GM19240 (cell line): ENCODE measurements at regions not wholly inside any gene's neighbourhood (a gene's known extent, or its start where the extent isn't known, plus 50 kb on each side); places are given as distances from the start of the nearest gene placed in this dataset.

Experiments used
- DNase-seq: peaks from one replicate; pipeline ENCODE4 v3.0.0; 2011; ENCODE audit warnings: low spot score; ENCODE audit not compliant: insufficient read length

DNA sequence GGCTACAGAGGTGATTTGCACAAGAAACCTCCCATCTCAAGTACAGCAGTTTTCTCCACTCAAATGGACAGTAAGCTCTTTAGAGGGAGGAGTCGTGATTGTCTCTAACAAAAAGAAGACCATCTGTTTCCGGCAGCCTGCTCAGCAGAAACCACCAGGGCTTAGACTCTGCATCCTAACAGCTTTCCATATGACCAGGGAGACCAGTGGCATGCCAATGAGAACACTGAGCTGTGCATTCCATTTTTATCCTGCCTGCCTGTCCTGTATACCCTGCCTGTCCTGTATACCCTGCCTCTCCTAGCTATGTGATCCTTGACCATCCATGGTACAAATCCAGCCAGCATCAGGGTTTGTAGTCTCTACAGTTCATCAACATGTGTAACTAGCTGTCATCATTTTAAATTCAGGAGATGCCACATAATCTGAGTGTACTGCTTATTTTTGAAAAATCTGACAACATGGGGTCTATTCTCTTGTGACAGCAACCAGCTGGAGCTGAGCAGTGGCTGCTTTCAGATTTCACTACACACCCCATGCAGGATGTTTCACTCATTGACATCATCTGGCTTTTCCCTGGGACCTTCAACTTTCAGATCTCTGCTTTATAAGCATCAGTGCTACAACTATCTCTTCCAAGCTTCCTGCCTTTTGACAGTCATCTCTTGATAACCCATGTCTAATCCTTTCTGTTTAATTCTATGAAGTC is 50.5 kb upstream of the POU2AF2 start:
- DNase-seq: no peak

DNA sequence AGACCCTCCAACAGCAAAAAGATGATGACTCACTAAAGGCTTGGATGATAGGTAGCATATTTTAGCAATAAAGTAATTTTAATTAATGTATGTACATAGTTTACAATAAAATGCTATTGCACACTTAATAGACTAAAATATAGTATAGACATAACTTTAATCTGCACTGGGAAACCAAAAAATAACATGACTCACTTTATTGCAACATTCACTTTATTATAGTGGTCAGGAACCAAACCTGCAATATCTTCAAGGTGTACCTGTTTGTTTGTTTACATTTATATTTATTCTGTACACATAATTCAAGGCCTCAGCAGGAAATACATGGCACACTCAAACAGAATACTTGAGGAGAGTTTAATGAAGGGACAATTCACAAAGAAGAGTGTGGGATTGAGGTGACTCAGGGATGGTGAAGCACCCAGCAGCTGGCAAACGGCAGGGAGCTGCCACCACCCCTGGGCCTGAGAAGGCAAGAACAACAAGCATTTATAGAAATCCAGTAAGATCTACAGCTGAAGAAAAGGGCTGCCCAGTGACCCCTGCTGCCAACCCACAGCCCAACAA is 51.5 kb upstream of the POU2AF2 start:
- no peak for DNase-seq

DNA sequence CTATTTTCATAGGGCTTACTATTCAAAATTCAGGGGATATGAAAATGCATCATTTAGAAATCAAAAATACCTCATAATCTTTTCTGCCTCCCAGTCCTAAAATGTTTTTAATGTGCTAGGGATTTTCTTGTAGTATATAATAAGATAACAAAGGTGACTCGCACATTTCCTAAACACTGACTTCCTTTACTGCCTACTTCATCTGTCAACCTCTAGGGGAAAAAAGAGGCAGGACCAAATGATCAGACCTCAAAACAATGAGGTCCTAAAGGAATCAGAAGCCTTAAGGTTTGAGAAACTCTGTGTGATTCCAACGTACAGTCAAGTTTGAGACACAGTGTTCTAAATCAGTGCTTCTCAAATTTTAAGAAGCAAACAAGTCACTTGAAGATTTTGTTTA is 56.1 kb upstream of the POU2AF2 start:
- no peak for DNase-seq

DNA sequence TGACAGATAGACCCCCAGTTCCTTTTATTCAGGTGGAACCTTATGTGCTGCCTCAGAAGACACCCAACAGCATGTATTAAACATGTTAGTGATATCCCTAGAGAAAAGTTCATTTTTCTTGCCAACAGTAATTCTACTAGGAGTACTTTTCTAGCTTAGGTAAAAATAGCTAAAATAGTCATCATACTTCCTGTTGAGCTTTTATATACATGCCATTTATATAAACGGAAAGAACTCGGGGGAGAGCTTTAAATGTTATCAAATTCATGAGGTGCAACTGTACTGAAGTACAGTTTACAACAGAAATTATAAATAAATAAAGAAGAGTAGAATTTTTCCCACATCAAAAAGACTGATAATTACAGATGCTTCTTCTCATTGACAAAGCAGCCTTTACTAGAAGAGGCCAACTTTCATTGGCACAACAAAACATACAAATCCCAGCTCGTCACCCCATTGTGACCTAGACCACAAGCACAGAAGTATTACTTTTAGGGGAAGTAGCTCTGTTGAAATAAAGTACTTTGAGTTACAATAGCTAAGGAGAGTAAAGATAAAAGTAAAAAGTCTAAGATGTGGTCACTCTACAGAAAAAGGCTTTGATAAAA is 59.1 kb upstream of the POU2AF2 start:
- no peak for DNase-seq

DNA sequence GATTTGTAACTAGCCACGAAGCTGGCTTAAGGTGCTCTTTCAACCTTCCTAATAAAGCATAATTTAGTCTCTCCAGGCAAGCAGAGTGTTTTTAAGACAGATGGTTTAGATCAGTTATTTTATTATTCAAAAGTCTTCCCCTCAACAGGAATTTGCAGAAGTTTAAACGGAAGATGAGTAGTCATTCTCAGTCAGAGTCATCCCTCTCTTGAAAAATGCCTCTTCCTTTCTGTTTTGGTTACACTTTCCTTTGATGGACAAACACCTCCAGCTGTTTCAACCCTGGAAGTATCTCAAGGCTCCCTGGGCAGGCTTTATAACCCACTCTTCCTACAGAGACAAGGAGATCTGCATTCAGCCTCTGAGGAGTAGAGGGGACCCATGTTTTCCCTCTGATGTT is 60.3 kb upstream of the POU2AF2 start:
- no peak for DNase-seq

DNA sequence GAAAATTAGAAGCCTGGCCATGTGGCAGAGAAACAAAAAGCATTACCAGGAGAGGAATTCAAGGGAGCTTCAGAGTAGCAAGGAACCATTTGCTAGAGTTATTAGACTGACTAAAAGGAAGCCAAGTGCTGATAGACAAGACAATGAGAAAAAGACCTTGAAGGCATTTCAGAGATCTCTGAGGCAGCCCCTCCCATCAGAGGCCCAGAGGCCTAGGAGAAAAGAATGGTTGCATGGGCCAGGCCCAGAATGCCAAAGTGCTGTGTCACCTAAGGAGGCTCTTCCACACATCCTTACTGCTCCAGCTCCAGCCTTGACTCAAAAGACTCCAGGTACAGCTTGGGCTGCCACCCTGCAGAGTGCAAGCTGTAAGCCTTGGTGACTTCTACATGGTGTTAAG is 61.8 kb upstream of the POU2AF2 start:
- no peak for DNase-seq

DNA sequence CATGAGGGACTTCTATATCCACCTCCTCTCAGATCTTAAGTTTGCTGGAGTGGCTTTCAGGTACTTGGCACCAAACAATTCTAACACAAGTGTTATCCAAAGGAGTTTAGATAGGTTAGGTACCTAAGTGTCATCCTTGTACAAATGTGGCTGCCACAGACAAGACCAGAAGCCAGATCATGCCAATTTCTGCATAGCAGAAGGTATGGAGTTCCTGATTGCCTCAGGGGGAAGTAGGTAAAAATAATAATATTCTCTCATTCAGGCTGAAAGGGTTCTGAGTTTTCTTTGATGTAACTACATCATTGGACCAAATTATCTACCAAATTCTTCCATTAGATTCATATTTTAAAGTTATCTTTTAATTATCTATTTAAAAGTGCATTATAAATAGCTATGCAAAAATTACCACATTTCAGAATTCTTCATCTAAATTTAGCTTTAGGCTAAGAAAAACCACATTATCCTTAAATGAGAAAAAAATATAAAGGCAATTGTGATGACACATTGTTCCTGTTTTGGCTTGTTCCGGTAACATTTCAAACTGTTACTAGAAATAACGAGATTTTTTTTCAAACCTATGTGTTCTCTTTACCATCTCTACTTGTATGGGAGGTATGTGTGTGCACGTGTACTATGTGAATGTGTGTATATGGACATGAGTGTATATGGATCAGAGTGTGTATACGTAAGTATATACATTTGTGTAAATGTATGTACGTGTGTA is 66.2 kb upstream of the POU2AF2 start:
- no peak for DNase-seq

DNA sequence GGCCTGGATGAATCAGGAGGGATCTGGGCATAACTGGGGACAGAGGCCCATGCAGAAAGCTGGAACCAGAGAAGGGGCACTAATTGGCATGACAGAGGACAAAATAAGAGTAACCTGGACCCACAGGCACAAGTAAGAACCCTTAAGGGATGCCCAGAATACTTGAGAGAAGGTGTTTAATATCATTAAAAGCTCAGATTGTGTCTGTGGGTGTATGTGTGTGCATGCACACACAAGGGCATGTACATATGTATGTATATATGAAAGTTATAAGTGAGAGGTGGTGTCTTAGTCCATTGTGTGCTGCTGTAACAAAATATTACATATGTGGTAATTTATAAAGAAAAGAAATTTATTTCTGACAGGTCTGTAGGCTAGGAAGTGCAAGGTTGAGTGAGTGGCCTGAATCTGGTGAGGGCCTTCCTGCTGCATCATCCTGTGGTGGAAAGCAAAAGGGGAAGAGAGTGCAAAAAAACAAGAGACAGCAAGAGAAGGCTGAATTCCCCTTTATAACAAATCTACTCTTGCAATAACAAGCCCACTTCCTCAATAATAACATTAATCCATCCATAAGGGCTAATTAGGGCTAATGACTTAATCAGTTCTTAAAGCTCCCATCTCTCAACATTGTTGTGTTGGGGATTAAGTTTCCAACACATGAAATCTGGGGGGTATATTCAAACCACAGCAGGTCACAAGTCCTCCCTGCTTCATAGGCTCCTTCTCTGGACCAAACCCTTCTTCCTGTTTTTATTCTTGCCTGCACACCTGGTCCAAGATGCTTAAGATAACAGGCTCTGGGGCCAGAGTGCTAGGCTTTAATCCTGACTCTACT is 68.3 kb upstream of the POU2AF2 start:
- DNase-seq: no peak

DNA sequence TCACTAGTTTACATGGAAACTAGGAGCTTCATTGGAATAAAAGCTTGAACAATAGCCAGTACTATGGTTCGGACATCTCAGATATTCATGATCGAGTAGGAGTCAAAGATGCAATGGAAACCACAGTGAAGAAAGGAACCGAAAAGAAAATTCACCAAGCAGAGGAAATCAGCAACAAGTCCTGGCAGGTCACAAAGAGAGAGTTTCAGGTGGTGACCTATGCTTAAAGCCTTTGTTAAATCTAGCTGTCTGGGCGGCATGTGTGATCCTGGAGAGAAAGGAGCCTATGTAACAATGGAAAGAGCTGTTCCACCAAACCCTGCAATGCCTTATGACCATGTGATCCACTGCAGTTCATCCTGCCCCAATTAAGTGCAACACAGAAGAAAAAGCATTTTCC is 68.9 kb upstream of the POU2AF2 start:
- DNase-seq: no peak

DNA sequence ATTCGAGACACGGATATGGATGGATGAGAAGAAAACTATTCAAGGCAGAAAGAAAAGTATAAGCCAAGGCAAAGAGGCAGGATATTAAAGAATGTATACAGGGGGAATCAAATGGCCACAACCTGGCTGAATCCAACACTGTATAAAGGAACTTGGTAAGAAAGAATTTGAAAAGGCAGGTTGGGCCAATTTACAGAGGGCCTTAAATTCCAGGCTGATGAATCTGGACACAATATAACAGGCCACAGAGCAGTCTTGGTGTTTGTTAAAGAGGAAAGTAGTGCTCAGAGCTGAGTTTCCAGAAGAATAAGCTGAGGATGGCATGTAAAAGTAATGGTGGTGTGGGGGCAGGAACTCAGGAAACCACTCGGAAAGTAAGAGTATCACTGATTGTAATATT is 72.3 kb upstream of the POU2AF2 start:
- DNase-seq: no peak

DNA sequence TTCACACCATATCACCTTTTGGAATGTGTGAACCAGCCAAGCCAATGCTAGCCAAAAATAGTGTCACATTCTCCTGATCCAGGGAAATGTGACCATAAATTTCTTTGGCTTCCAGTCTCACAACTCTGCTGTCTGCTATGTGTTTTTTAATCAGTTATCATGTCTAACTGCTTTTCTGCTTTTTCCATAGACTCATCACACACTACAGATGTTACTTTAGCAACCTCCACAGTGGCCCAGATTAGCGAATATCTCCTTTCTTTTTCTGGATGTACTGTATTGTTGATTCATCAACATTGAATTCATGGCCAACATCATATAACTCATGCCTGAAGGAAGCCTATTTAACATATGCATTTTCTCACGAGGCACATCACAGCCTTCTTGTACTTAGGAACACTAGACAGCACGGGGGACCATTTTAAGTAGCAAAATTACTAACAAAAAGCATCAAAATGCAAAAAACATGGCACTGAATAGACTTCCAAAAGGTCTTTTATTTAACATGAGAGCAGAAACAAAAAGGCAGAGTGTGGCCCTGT is 73.1 kb upstream of the POU2AF2 start:
- no peak for DNase-seq

DNA sequence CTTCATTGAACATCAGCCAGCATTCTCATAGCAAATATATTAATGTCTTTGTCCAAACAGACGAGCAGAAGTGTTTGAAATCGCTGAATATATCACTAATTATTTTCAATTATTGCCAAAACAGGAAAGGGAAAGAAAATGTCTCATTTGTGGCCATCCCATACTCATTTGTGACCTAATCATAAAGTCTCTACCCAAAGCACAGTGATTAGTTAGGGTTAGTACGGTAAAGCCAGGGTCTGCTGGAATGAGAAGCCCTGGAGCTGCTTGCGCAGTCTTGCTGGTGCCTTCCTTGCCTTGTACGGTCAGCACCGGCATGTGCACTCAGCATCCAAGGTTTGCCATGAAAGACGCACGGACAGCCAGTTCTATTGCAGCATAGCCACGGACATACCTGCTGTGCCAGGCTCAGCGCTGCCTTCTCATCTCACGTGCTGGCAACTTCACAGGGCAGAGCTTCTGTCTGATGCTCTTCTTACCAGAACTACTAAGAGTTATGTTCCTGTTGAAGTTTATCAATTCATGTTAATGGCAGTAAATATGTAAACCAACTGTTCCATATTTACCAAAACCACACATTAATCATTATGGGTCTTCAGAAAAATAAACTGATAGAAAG is 74.7 kb upstream of the POU2AF2 start:
- no peak for DNase-seq

DNA sequence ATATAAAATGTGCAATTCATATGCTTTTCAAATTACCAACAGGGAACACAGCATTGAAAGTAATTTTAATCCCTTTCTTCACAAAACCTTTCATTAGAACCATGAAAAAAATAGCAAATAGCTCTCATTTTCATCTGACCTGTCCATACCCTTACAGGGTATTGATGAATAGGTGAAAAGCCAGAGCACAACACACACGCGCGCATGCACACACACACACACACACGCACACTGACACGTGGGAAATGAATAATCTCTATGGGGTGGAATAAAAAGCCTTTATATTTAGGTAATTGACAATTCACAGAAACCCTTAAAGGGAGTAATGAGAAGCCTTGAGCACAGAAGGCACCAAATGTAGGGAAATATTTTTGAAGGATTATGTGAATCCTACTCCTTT is 76.2 kb upstream of the POU2AF2 start:
- no peak for DNase-seq

DNA sequence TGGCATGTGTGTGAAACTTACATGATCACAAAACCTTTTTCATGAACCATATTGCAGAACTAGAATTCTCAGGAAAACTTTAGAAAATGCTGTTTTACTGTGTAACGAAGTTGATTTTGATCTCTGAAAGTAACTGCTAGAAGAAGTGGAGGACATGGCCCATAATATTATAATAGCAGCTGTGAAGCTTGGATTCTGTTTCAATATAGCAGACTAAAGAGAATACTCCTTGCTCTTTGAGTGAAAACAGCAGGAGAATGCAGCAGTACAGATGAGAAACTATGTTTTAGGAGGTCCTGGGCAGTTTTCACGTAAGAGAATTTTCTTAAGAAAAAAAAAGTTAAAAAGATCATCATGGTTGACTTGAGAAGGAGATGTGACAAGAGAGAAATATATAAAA is 76.7 kb upstream of the POU2AF2 start:
- no peak for DNase-seq

DNA sequence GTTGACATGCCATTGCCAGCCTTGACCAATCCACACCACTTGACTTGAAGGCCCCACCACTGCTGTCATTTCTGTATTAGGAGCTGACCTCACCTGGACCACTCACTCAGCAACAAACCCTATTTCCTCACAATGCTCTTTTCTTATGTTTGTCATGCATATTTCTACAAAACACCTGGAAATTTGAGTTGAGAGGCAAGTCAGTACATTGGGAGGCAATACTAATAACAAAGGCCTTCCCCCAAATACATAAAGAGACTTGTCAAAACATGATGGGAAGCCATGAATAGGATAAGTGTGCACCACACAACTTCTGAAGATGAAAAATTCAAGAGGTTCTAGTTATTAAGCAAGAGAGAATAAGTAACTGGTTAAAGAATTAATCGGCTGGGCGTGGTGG is 77.9 kb upstream of the POU2AF2 start:
- no peak for DNase-seq

DNA sequence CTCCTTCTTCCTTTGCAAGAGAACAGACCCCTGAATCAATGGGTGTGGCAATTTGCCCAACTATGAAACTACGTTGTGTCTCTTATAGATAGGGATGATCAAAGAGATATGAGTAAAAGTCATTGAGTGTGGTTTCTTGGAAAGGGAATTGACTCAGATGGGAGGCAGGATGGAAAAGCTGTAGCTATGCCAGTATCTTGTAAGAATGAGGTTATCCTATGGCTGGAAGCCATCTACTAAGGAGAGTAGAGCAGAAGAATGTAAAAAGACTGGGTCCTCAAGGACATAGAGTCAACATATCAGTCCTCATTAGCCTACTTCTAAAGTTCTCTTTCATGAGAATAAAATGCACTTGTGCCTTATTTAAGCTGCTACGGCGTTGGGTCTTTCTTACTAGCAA is 78.9 kb upstream of the POU2AF2 start:
- DNase-seq: no peak

DNA sequence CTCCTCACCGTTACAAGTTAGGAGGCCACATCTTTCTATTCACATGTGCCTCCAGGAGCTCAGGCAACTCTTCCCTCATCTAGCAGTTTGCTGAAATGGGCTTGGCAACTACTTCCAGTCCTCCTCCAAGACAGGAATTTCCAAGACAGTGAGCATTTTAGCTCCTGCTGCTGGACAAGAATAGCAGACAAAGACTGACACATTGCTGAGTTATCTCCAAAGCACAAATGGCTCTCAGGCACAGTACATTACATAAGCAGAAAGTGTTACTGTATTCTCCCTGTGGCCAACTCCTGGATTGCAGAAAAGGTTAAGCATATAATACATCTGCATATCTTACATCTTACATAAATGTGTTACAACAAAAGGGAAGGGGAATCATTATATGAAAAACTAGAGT is 83.2 kb upstream of the POU2AF2 start:
- DNase-seq: no peak

DNA sequence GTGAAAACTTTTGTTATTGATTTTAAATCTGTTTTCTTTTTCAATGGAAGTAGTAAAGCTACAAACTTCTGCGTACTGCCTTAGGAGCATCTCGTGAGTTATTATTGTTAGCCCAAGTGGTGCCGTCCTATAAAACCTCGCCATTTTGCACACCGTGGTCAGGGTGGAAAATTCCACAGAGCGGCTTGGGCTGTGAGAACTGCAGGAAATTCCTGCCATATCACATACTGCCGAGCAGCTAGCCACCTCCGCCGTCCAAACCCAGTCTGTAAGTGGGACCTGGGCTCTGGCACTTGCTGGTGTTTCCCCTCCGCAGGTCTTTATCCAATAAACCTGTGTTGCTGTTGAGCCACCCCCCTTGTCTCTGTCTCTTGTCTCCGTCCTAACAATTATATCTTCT is 88.0 kb upstream of the POU2AF2 start:
- no peak for DNase-seq

DNA sequence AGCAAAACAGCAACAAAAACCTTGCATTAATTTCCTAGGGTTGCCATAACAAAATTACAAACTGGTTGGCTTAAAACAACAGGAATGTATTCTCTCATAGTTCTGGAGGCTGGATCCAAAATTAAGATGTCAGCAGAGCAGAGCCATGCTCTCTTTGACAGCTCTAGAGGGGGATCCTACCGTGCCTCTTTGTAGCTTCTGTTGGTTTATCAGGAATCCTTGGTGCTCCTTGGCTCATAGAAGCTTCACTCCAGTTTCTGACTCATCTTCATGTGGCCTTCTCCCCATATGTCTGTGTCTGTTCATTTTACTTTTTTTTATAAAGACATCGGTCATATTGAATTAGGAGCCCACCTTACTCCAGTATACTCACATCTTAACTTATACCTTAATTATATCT is 90.5 kb upstream of the POU2AF2 start:
- no peak for DNase-seq

DNA sequence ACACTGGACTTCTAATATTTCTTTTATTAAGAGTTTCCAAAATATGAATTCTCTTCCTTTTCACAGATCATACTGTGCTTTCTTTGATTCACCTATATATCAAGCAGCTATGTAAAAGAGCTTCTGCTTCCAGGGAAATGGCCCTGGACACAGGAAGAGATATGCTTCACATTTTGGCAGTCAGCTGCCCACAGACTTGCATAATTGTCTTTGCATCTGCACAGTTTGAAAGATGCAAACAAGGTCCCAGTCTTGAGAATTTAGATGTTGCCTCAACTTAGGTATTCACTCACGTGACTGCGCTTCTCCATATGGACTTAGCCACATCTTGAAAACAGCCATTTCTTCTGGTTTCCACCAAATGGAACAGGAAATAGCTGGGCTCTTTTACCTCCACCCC is 92.3 kb upstream of the POU2AF2 start:
- no peak for DNase-seq

DNA sequence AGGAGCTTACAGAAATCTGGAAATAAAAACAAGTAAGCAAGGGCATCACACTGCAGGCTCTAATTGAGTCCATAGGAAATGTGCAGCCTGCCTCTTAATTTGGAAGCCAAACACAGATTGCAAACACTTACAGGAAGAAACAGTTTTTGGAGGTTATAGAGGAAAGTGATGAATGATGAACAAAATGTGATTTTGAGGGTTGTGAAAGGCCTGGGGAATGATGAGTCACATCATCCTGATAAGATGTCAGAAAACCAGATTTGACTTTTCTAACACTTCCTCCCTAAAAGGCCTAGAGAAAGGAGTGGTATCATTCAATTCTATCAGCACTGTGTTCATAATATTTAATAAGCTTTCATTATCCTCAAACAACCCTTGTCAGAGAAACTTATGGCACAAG is 96.6 kb upstream of the POU2AF2 start:
- DNase-seq: no peak
